Nephron (organoid): ENCODE measurements at regions not wholly inside any gene's neighbourhood (a gene's known extent, or its start where the extent isn't known, plus 50 kb on each side); places are given as distances from the start of the nearest gene placed in this dataset.

Experiments
- H3K27ac Mint-ChIP-seq, 3 experiments: 2 replicates each; pipeline ENCODE4 v1.8.0; 2020; ENCODE audit warnings: mixed read lengths in 3 of 3, mild to moderate bottlenecking in 2 of 3, moderate library complexity in 1 of 3
- H3K27me3 Mint-ChIP-seq: 2 replicates; pipeline ENCODE4 v1.8.0; 2021; ENCODE audit warnings: low read depth, mild to moderate bottlenecking, moderate library complexity, mixed read lengths
- H3K36me3 Mint-ChIP-seq: 2 replicates; pipeline ENCODE4 v1.8.0; 2020; ENCODE audit warnings: low read depth, mixed read lengths
- H3K4me1 Mint-ChIP-seq: 2 replicates; pipeline ENCODE4 v1.8.0; 2020; ENCODE audit warnings: mixed read lengths
- H3K4me3 Mint-ChIP-seq, 3 experiments: 2 replicates each; pipeline ENCODE4 v1.8.0; 2020; ENCODE audit warnings: mild to moderate bottlenecking in 3 of 3, mixed read lengths in 3 of 3, moderate library complexity in 2 of 3
- H3K9me3 Mint-ChIP-seq: 2 replicates; pipeline ENCODE4 v1.8.0; 2020; ENCODE audit warnings: mixed read lengths
- CTCF ChIP-seq, 3 experiments: fragments of 200-600 bp; sonication (generic); IDR thresholded peaks; one replicate each; pipeline ENCODE4 v1.5.0; 2021; ENCODE audit warnings: antibody characterized with exemption in 3 of 3; ENCODE audit not compliant: unreplicated experiment in 3 of 3

GRCh38 chr7:127512663-127513062 lies 72.7 kb downstream of the GCC1 start:
- no peak for TF ChIP-seq CTCF (IDR thresholded peaks at IDR 0.05; ENCODE audit: unreplicated experiment in 3 of 3)
- H3K27ac Mint-ChIP-seq, result no peak overlapping the region
- peaks cover 25% of the 10 kb centered on the region for H3K27me3 Mint-ChIP-seq
- H3K4me3 Mint-ChIP-seq, result no peak overlapping the region
- no peaks in the 10 kb centered on the region for H3K9me3 Mint-ChIP-seq
- H3K4me1 Mint-ChIP-seq, result no peaks in the 10 kb centered on the region
- no peaks in the 10 kb centered on the region for H3K36me3 Mint-ChIP-seq

GRCh38 chr7:127504715-127505114 lies 80.7 kb downstream of the GCC1 start:
- Mint-ChIP-seq H3K9me3 (peaks cover 4% of the 10 kb centered on the region), H3K4me3 (no peak overlapping the region), H3K4me1 (no peaks in the 10 kb centered on the region), H3K27ac (no peak overlapping the region), H3K36me3 (no peaks in the 10 kb centered on the region), H3K27me3 (peaks cover 4% of the 10 kb centered on the region)
- peak in 1 of 3 experiments; percentile 12 for TF ChIP-seq CTCF (IDR thresholded peaks at IDR 0.05; ENCODE audit: unreplicated experiment in 3 of 3)

- Mint-ChIP-seq H3K27ac (no peak overlapping the region), H3K4me1 (no peaks in the 10 kb centered on the region), H3K4me3 (no peak overlapping the region), H3K36me3 (no peaks in the 10 kb centered on the region), H3K9me3 (peaks cover 4% of the 10 kb centered on the region), H3K27me3 (no peaks in the 10 kb centered on the region)
- TF ChIP-seq CTCF (IDR thresholded peaks at IDR 0.05; ENCODE audit: unreplicated experiment in 3 of 3), result no peak
Measured at GRCh38 chr7:127501817-127502216, 83.6 kb downstream of the GCC1 start.

GRCh38 chr7:127487381-127487780 lies 94.9 kb upstream of the ZNF800 start:
- no peak overlapping the region for H3K27ac Mint-ChIP-seq
- no peaks in the 10 kb centered on the region for H3K36me3 Mint-ChIP-seq
- H3K4me1 Mint-ChIP-seq, result no peaks in the 10 kb centered on the region
- no peak for TF ChIP-seq CTCF (IDR thresholded peaks at IDR 0.05; ENCODE audit: unreplicated experiment in 3 of 3)
- no peaks in the 10 kb centered on the region for H3K27me3 Mint-ChIP-seq
- H3K4me3 Mint-ChIP-seq, result no peak overlapping the region
- H3K9me3 Mint-ChIP-seq, result no peaks in the 10 kb centered on the region

GRCh38 chr7:127486654-127487053 lies 94.1 kb upstream of the ZNF800 start:
- Mint-ChIP-seq H3K27me3 (no peaks in the 10 kb centered on the region), H3K4me1 (no peaks in the 10 kb centered on the region), H3K27ac (no peak overlapping the region), H3K4me3 (no peak overlapping the region), H3K36me3 (no peaks in the 10 kb centered on the region), H3K9me3 (no peaks in the 10 kb centered on the region)
- TF ChIP-seq CTCF (IDR thresholded peaks at IDR 0.05; ENCODE audit: unreplicated experiment in 3 of 3), result no peak

GRCh38 chr7:127485482-127485881 lies 93.0 kb upstream of the ZNF800 start:
- H3K4me1 Mint-ChIP-seq, result no peaks in the 10 kb centered on the region
- TF ChIP-seq CTCF (IDR thresholded peaks at IDR 0.05; ENCODE audit: unreplicated experiment in 3 of 3), result no peak
- no peaks in the 10 kb centered on the region for H3K27me3 Mint-ChIP-seq
- H3K9me3 Mint-ChIP-seq, result no peaks in the 10 kb centered on the region
- no peak overlapping the region for H3K4me3 Mint-ChIP-seq
- no peak overlapping the region for H3K27ac Mint-ChIP-seq
- H3K36me3 Mint-ChIP-seq, result no peaks in the 10 kb centered on the region
